ENCODE measurements at regions not wholly inside any gene's neighbourhood (a gene's known extent, or its start where the extent isn't known, plus 50 kb on each side); places are given as distances from the start of the nearest gene placed in this dataset.

GRCh38 chr10:8776926-8777622 is 722.6 kb downstream of the GATA3 start:
- TF ChIP-seq, protein P1, sequence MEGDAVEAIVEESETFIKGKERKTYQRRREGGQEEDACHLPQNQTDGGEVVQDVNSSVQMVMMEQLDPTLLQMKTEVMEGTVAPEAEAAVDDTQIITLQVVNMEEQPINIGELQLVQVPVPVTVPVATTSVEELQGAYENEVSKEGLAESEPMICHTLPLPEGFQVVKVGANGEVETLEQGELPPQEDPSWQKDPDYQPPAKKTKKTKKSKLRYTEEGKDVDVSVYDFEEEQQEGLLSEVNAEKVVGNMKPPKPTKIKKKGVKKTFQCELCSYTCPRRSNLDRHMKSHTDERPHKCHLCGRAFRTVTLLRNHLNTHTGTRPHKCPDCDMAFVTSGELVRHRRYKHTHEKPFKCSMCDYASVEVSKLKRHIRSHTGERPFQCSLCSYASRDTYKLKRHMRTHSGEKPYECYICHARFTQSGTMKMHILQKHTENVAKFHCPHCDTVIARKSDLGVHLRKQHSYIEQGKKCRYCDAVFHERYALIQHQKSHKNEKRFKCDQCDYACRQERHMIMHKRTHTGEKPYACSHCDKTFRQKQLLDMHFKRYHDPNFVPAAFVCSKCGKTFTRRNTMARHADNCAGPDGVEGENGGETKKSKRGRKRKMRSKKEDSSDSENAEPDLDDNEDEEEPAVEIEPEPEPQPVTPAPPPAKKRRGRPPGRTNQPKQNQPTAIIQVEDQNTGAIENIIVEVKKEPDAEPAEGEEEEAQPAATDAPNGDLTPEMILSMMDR (IDR thresholded peaks at IDR 0.05; ENCODE audit: insufficient read depth, low read depth, low read length): no peak
- TF ChIP-seq EZH2 (IDR thresholded peaks at IDR 0.05; ENCODE audit: insufficient read depth, low read length): no peak
